GM12878 (cell line): ENCODE measurements at regions not wholly inside any gene's neighbourhood (a gene's known extent, or its start where the extent isn't known, plus 50 kb on each side); places are given as distances from the start of the nearest gene placed in this dataset.

Experiments used
- CUX1 ChIP-seq: IDR thresholded peaks from 2 replicates; pipeline ENCODE4 v1.6.1; 2012; ENCODE audit warnings: improper control_type of control experiment, low read depth, low read length; ENCODE audit not compliant: insufficient replicate concordance
- ZBTB40 ChIP-seq: fragments of 450-650 bp; IDR thresholded peaks from 2 replicates; pipeline ENCODE4 v1.6.1; 2016; ENCODE audit warnings: mild to moderate bottlenecking, moderate library complexity, borderline replicate concordance

GRCh38 chr3:64360280-64360679 lies 135.0 kb upstream of the PRICKLE2 start (continued):
- TF ChIP-seq CUX1: no peak
- TF ChIP-seq ZBTB40: no peak
